Thyroid gland (tissue), 4 donors: ENCODE measurements at regions not wholly inside any gene's neighbourhood (a gene's known extent, or its start where the extent isn't known, plus 50 kb on each side); places are given as distances from the start of the nearest gene placed in this dataset.
"Not testable (repeated sequence)": the region's sequence is repeated elsewhere in the genome, so short reads cannot be mapped to it uniquely, and the experiment has no call there.

Source experiments
- DNase-seq, 2 donors: peaks; one replicate each; pipeline ENCODE4 v3.0.0-alpha.2; 2019
- H3K27ac ChIP-seq, 3 donors: fragments of 200-600 bp; sonication (generic); 1 replicate in 2 of 3; 2 replicates in 1 of 3; pipeline ENCODE4 v1.5.1; 2016 to 2019; ENCODE audit warnings: mild to moderate bottlenecking in 1 of 3, moderate library complexity in 1 of 3
- H3K27me3 ChIP-seq: fragments of 200-600 bp; sonication (generic); one replicate; pipeline ENCODE4 v1.5.1; 2019
- H3K36me3 ChIP-seq, 2 donors: fragments of 200-600 bp; sonication (generic); one replicate each; pipeline ENCODE4 v1.5.1; 2016 to 2019
- H3K4me1 ChIP-seq, 2 donors: fragments of 200-600 bp; sonication (generic); one replicate each; pipeline ENCODE4 v1.5.1; 2017 to 2019
- H3K4me3 ChIP-seq, 3 donors: fragments of 200-600 bp; sonication (generic); replicated peaks in 1 of 3; 1 replicate in 2 of 3; 2 replicates in 1 of 3; pipeline ENCODE4 v1.5.1; 2016; ENCODE audit warnings: mild to moderate bottlenecking in 1 of 3
- H3K9me3 ChIP-seq: fragments of 200-600 bp; sonication (generic); one replicate; pipeline ENCODE4 v1.5.1; 2017
- CTCF ChIP-seq, 6 experiments: fragments of 200-600 bp in 3 of 6; fragments of 450-650 bp in 3 of 6; sonication (generic) in 3 of 6; IDR thresholded peaks; one replicate each; pipeline ENCODE4 v1.5.1; 2016 to 2019; ENCODE audit warnings: antibody characterized with exemption in 6 of 6, mild to moderate bottlenecking in 2 of 6, inconsistent platforms in 1 of 6, moderate library complexity in 1 of 6
- POLR2A ChIP-seq, 2 donors: fragments of 450-650 bp; IDR thresholded peaks; one replicate each; pipeline ENCODE4 v1.6.1; 2017; ENCODE audit warnings: antibody characterized with exemption in 2 of 2, mild to moderate bottlenecking in 2 of 2, moderate library complexity in 1 of 2
- WGBS, 2 donors: methylation state at CpG; one replicate each; pipeline ENCODE4 v1.1.5; 2017; 5-methylcytosine and 5-hydroxymethylcytosine counted together
- intact Hi-C: fragments of 100-400 bp; cut with DNase I; formaldehyde crosslinking; loops from one replicate; pipeline ENCODE4 v1.15.1; 2023

GRCh38 chr7:91618776-91619765, 261.4 kb downstream of the MTERF1 start:
- no peak for DNase-seq
- no peak for TF ChIP-seq CTCF (IDR thresholded peaks at IDR 0.05)
- TF ChIP-seq POLR2A (IDR thresholded peaks at IDR 0.05) = no peak
- Histone ChIP-seq H3K4me3 (no peak overlapping the region), H3K27me3 (no peaks in the 10 kb centered on the region), H3K9me3 (no peaks in the 10 kb centered on the region), H3K27ac (no peak overlapping the region), H3K36me3 (no peaks in the 10 kb centered on the region), H3K4me1 (no peaks in the 10 kb centered on the region)
- intact Hi-C loops = no loop called here
- 57 to 74% methylated on average over 6 of the region's 6 CpGs for WGBS, 2 donors

- intact Hi-C loops = no loop called here
- no peaks in the 10 kb centered on the region for H3K9me3 ChIP-seq
- no peak overlapping the region for H3K4me3 ChIP-seq
- DNase-seq = no peak
- no peaks in the 10 kb centered on the region for H3K27me3 ChIP-seq
- 93 to 100% methylated on average over 1 of the region's 1 CpG for WGBS, 2 donors
- H3K27ac ChIP-seq = no peak overlapping the region
- TF ChIP-seq POLR2A (IDR thresholded peaks at IDR 0.05) (no peak), CTCF (IDR thresholded peaks at IDR 0.05) (no peak)
- H3K4me1 ChIP-seq = no peaks in the 10 kb centered on the region
- no peaks in the 10 kb centered on the region for H3K36me3 ChIP-seq
These were observed 259.7 kb downstream of the MTERF1 start for GRCh38 chr7:91620827-91621226.

GRCh38 chr7:91627324-91627723, 253.2 kb downstream of the MTERF1 start:
- H3K4me3 ChIP-seq, H3K4me1 ChIP-seq, H3K36me3 ChIP-seq, H3K27ac ChIP-seq, H3K27me3 ChIP-seq, DNase-seq, intact Hi-C loops, H3K9me3 ChIP-seq: not testable (repeated sequence)
- 97 to 98% methylated on average over 6 to 16 of the region's 28 CpGs for WGBS, 2 donors

- 31 to 33% methylated on average over 5 of the region's 5 CpGs for WGBS, 2 donors
- H3K27me3 ChIP-seq = no peaks in the 10 kb centered on the region
- intact Hi-C loops = no loop called here
- TF ChIP-seq POLR2A (IDR thresholded peaks at IDR 0.05) (no peak), CTCF (IDR thresholded peaks at IDR 0.05) (no peak)
- H3K4me1 ChIP-seq = peaks cover 4 to 5% of the 10 kb centered on the region in 2 donors
- no peak overlapping the region for H3K27ac ChIP-seq
- no peaks in the 10 kb centered on the region for H3K9me3 ChIP-seq
- no peak overlapping the region for H3K4me3 ChIP-seq
- DNase-seq = peak; percentile 35 to 40
- no peaks in the 10 kb centered on the region for H3K36me3 ChIP-seq
These were observed 251.8 kb downstream of the MTERF1 start for GRCh38 chr7:91628742-91629141.

GRCh38 chr7:91630581-91631380, 249.7 kb downstream of the MTERF1 start:
- no peak for TF ChIP-seq CTCF (IDR thresholded peaks at IDR 0.05)
- no peak for TF ChIP-seq POLR2A (IDR thresholded peaks at IDR 0.05)
- no peak overlapping the region for H3K4me3 ChIP-seq
- no peak overlapping the region for H3K27ac ChIP-seq
- H3K9me3 ChIP-seq = no peaks in the 10 kb centered on the region
- H3K27me3 ChIP-seq = no peaks in the 10 kb centered on the region
- H3K4me1 ChIP-seq = peaks cover 4 to 5% of the 10 kb centered on the region in 2 donors
- H3K36me3 ChIP-seq = no peaks in the 10 kb centered on the region
- no peak for DNase-seq
- 75 to 92% methylated on average over 1 of the region's 1 CpG for WGBS, 2 donors
- intact Hi-C loops = loop anchor here (10.0 kb wide), 1 partner anchor 546 kb away; no protein-coding TSS in a partner anchor
